GM13977 (cell line): ENCODE measurements at regions not wholly inside any gene's neighbourhood (a gene's known extent, or its start where the extent isn't known, plus 50 kb on each side); places are given as distances from the start of the nearest gene placed in this dataset.
"Not testable (repeated sequence)": the region's sequence is repeated elsewhere in the genome, so short reads cannot be mapped to it uniquely, and the experiment has no call there.

ENCODE experiments used
- DNase-seq: peaks from one replicate; pipeline ENCODE4 v3.0.0; 2012; ENCODE audit warnings: low spot score
- CTCF ChIP-seq: IDR thresholded peaks from 2 replicates; pipeline ENCODE4 v1.5.1; 2012; ENCODE audit warnings: mild to moderate bottlenecking, control low read depth; ENCODE audit not compliant: insufficient read depth; ENCODE audit errors: extremely low read depth, missing control alignments
- in situ Hi-C: fragments of 300-500 bp; cut with MboI; formaldehyde crosslinking; loops from one replicate; pipeline ENCODE4 v1.12.0; 2022; ENCODE audit warnings: low sequenced_read_pairs, low pct_unique_long_range_greater_than_20kb, mixed read lengths, inconsistent platforms; ENCODE audit not compliant: unreplicated experiment

- in situ Hi-C loops = no loop called here
- DNase-seq = no peak
- no peak for TF ChIP-seq CTCF
Measured at GRCh38 chr1:194410756-194411155, 1224.3 kb upstream of the B3GALT2 start.

DNA sequence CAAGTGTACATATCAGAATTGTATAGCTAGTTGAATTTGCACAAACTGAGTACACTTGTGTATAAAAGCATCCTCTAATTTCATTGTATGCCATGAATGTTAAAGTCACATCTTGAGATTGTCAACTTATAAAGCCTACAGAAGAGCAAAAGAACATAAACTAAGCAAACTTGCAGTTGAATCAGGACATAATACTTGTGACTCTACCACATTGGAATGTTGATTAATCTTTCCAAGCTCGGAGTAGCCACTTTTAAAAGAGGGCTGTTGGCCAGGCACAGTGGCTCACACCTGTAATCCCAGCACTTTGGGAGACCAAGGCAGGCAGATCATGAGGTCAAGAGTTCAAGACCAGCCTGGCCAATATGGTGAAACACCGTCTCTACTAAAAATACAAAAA is 1220.8 kb upstream of the B3GALT2 start:
- in situ Hi-C loops, DNase-seq: not testable (repeated sequence)

GRCh38 chr1:194394676-194395075 is 1208.3 kb upstream of the B3GALT2 start:
- TF ChIP-seq CTCF = no peak
- no peak for DNase-seq
- in situ Hi-C loops = no loop called here

GRCh38 chr1:194387531-194387930 is 1201.1 kb upstream of the B3GALT2 start:
- no peak for DNase-seq
- no peak for TF ChIP-seq CTCF
- in situ Hi-C loops = no loop called here

DNA sequence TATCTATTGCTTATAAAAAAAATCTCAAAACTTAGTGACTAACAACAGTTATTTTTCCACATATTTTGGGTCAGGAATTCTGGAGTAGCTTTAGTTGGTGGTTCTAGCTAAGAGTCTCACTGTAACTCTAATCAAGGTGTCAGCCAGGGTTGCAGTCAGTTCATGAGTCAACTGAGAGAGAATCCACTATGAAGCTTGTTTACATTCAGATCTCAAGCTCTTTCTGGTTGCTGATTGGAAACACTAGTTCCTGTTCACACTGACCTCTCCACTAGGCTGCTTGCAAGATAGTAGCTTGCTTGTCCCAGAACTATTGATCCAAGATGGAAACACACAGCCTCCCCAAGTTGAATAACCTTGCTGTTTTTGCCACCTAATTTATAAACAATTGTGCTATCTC is 1192.1 kb upstream of the B3GALT2 start:
- no peak for DNase-seq

GRCh38 chr1:194374649-194375048 is 1188.2 kb upstream of the B3GALT2 start:
- DNase-seq = no peak
- in situ Hi-C loops = no loop called here
- no peak for TF ChIP-seq CTCF

More for the DNA sequence above, 1192.1 kb upstream of the B3GALT2 start:
- TF ChIP-seq CTCF = no peak
- in situ Hi-C loops = no loop called here

DNA sequence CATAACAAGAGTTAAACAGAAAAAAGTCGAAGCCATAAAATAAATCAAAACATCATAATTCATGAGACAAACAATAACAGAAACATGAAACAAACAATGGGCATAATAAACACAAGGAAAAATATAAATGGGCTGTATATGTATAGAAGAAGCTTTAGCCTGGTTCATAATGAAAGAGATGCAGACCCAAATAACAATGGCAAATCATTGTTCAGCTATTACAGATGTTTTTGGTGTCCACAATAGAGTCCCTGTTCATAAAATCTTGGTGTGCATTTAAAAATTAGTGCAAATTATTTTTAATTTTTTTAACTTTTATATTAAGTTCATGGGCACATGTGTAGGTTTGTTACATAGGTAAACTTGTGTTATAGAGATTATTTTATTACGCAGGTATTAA is 1185.9 kb upstream of the B3GALT2 start:
- no peak for TF ChIP-seq CTCF
- in situ Hi-C loops = no loop called here
- no peak for DNase-seq
